Mucosa of stomach (tissue), 1 donor: ENCODE measurements at regions not wholly inside any gene's neighbourhood (a gene's known extent, or its start where the extent isn't known, plus 50 kb on each side); places are given as distances from the start of the nearest gene placed in this dataset.
"Not testable (repeated sequence)": the region's sequence is repeated elsewhere in the genome, so short reads cannot be mapped to it uniquely, and the experiment has no call there.

ENCODE experiments used
- H3K27me3 ChIP-seq: one replicate; pipeline ENCODE4 v1.7.0; 2013; ENCODE audit warnings: mild to moderate bottlenecking, low read length; ENCODE audit not compliant: control insufficient read depth, insufficient read depth
- H3K36me3 ChIP-seq: one replicate; pipeline ENCODE4 v1.7.0; 2013; ENCODE audit warnings: low read length; ENCODE audit not compliant: control insufficient read depth, insufficient read depth
- H3K4me1 ChIP-seq: one replicate; pipeline ENCODE4 v1.7.0; 2013; ENCODE audit warnings: mild to moderate bottlenecking, low read length; ENCODE audit not compliant: control insufficient read depth, insufficient read depth
- H3K4me3 ChIP-seq: one replicate; pipeline ENCODE4 v1.7.0; 2013; ENCODE audit warnings: low read length
- H3K9ac ChIP-seq: one replicate; pipeline ENCODE4 v1.7.0; 2013; ENCODE audit warnings: mild to moderate bottlenecking, low read length, moderate library complexity
- H3K9me3 ChIP-seq: one replicate; pipeline ENCODE4 v1.7.0; 2013; ENCODE audit warnings: mild to moderate bottlenecking, low read length, moderate library complexity; ENCODE audit not compliant: control insufficient read depth
- donor health status: Pancreatic carcinoma.

DNA sequence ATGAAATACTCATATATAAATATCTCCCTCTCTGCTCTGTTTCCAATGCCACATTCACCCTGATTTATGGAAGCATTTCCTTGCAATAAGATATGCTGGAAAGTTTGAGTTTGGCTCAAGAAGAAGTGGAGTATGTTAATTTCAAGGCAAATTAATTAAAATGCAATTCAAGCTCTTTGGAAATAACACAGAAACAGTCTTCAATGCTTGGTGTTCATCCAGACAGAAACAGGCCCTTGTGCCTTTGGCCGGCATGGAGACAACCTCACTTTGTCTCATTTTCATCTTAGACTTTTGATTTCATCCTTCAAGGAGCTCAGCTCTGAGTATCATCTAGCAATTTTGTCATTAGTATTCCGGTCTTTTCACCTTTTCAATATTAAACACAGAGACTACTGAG is 210.0 kb downstream of the C16orf95 start:
- no peak overlapping the region for H3K4me3 ChIP-seq
- H3K36me3 ChIP-seq: no peaks in the 10 kb centered on the region
- no peaks in the 10 kb centered on the region for H3K27me3 ChIP-seq

DNA sequence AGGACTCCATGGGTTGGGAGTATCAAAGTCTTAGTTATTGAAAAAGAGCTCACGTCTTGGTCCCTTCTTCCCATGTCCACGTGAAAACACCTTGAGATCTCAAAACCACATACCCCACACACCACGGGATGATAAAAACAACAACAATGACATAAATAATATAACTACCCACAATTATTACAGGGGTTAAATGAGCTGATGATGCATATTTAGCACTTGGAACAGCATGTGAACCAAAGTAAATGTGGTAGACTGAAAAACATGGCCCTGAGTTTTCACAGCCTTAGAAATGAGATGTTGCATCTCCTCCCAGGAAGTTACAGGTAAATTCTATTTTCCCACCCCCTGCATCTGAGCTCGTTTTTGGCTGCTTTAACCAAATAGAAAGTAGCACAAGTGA is 208.9 kb downstream of the C16orf95 start:
- no peak overlapping the region for H3K9ac ChIP-seq
- H3K27me3 ChIP-seq: no peaks in the 10 kb centered on the region
- no peaks in the 10 kb centered on the region for H3K36me3 ChIP-seq
- H3K4me1 ChIP-seq: no peaks in the 10 kb centered on the region
- H3K4me3 ChIP-seq: no peak overlapping the region
- H3K9me3 ChIP-seq: no peaks in the 10 kb centered on the region

More for the DNA sequence above, 210.0 kb downstream of the C16orf95 start:
- H3K9me3 ChIP-seq: no peaks in the 10 kb centered on the region
- no peaks in the 10 kb centered on the region for H3K4me1 ChIP-seq
- no peak overlapping the region for H3K9ac ChIP-seq

GRCh38 chr16:87108941-87109340 is 208.3 kb downstream of the C16orf95 start:
- H3K9ac ChIP-seq: no peak overlapping the region
- no peaks in the 10 kb centered on the region for H3K4me1 ChIP-seq
- H3K36me3 ChIP-seq: no peaks in the 10 kb centered on the region
- no peaks in the 10 kb centered on the region for H3K27me3 ChIP-seq
- no peaks in the 10 kb centered on the region for H3K9me3 ChIP-seq
- no peak overlapping the region for H3K4me3 ChIP-seq

GRCh38 chr16:87114832-87115231 is 202.4 kb downstream of the C16orf95 start:
- Histone ChIP-seq H3K9me3 (no peaks in the 10 kb centered on the region), H3K4me3 (no peak overlapping the region), H3K9ac (no peak overlapping the region), H3K4me1 (no peaks in the 10 kb centered on the region), H3K27me3 (no peaks in the 10 kb centered on the region), H3K36me3 (no peaks in the 10 kb centered on the region)

DNA sequence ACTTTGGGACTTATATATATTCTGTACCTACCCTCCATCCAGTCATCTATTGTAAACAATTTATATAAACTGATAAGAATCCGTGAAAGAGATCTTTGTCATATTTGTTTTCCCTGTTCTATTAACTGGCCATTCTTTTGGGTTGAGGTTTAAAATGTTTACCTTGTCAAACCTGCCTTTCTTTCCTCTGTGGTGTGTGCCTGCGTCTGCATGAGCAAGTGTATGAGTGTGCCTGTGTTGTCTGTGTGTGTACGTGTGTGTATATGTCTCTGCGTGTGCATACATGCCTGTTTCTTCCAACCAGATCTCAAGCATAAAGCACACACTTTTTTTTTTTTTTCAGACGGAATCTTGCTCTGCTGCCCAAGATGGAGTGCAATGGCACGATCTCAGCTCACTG is 201.5 kb downstream of the C16orf95 start:
- no peaks in the 10 kb centered on the region for H3K27me3 ChIP-seq

GRCh38 chr16:87117936-87118335 is 199.3 kb downstream of the C16orf95 start:
- Histone ChIP-seq H3K9ac (no peak overlapping the region), H3K4me1 (no peaks in the 10 kb centered on the region), H3K9me3 (no peaks in the 10 kb centered on the region), H3K27me3 (no peaks in the 10 kb centered on the region), H3K4me3 (no peak overlapping the region), H3K36me3 (no peaks in the 10 kb centered on the region)

More for the DNA sequence above, 201.5 kb downstream of the C16orf95 start:
- Histone ChIP-seq H3K9ac (no peak overlapping the region), H3K9me3 (no peaks in the 10 kb centered on the region), H3K36me3 (no peaks in the 10 kb centered on the region), H3K4me3 (no peak overlapping the region), H3K4me1 (no peaks in the 10 kb centered on the region)

- Histone ChIP-seq H3K4me3 (no peak overlapping the region), H3K36me3 (no peaks in the 10 kb centered on the region), H3K9me3 (no peaks in the 10 kb centered on the region), H3K27me3 (no peaks in the 10 kb centered on the region), H3K4me1 (no peaks in the 10 kb centered on the region), H3K9ac (no peak overlapping the region)
These were observed 198.0 kb downstream of the C16orf95 start for GRCh38 chr16:87119168-87119567.

DNA sequence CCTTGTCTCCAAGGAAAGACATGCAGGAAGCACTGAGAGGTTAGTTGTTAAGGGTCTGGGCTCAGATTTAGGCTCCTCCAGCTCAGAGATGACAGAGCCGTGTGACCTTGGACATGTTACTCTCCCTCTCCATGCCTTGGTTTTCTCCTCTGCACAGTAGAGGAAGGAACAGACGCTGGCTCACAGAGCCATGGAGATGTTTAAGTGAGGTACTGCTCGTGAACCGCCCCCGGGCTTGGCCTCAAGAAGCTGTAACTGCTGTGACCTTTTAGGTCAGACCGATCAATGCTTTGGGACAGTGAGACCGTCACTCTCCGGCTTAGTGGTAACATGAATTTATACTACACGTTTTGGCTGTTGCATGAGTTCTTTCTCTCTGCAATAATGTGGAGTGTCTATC is 197.4 kb downstream of the C16orf95 start:
- Histone ChIP-seq H3K4me3 (no peak overlapping the region), H3K9me3 (no peaks in the 10 kb centered on the region), H3K27me3 (no peaks in the 10 kb centered on the region), H3K9ac (no peak overlapping the region), H3K36me3 (no peaks in the 10 kb centered on the region), H3K4me1 (no peaks in the 10 kb centered on the region)

- Histone ChIP-seq H3K27me3 (no peaks in the 10 kb centered on the region), H3K4me1 (no peaks in the 10 kb centered on the region), H3K36me3 (no peaks in the 10 kb centered on the region), H3K9me3 (no peaks in the 10 kb centered on the region), H3K9ac (no peak overlapping the region), H3K4me3 (no peak overlapping the region)
These were observed 195.4 kb downstream of the C16orf95 start for GRCh38 chr16:87121816-87122215.

GRCh38 chr16:87123356-87124001 is 193.7 kb downstream of the C16orf95 start:
- Histone ChIP-seq H3K27me3 (no peaks in the 10 kb centered on the region), H3K4me1 (no peaks in the 10 kb centered on the region)

GRCh38 chr16:87124405-87124804 is 192.8 kb downstream of the C16orf95 start:
- H3K4me3 ChIP-seq, H3K9me3 ChIP-seq, H3K4me1 ChIP-seq, H3K27me3 ChIP-seq, H3K9ac ChIP-seq, H3K36me3 ChIP-seq: not testable (repeated sequence)

More at GRCh38 chr16:87123356-87124001, 193.7 kb downstream of the C16orf95 start:
- H3K36me3 ChIP-seq: no peaks in the 10 kb centered on the region
- no peak overlapping the region for H3K4me3 ChIP-seq
- no peak overlapping the region for H3K9ac ChIP-seq
- H3K9me3 ChIP-seq: no peaks in the 10 kb centered on the region

GRCh38 chr16:87125206-87126155 is 191.7 kb downstream of the C16orf95 start:
- Histone ChIP-seq H3K9ac (no peak overlapping the region), H3K9me3 (no peaks in the 10 kb centered on the region), H3K27me3 (no peaks in the 10 kb centered on the region), H3K4me1 (no peaks in the 10 kb centered on the region), H3K36me3 (no peaks in the 10 kb centered on the region), H3K4me3 (no peak overlapping the region)
